ENCODE measurements at regions not wholly inside any gene's neighbourhood (a gene's known extent, or its start where the extent isn't known, plus 50 kb on each side); places are given as distances from the start of the nearest gene placed in this dataset.

DNA sequence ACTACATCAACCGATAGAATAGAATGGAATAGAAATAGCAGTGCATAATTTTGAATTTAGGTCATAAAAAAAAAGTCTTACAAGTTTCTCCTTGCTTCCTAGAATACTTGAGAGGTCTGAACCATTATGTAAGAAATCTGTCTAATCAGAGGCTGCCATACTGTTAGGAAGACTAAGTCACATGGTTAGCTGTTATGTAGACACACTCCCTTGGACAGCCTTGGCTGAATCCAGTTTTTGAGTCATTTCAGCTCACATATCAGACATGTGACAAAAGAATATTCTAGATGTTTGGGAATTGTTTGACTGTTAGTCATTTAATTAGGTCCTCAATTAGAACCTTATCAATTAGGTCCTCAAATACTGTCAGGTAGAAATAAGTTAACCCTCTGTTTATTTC lies 1601.4 kb downstream of the GRIK2 start:
- Histone ChIP-seq H3K4me3 (replicated peaks in 1 of 3; ENCODE audit: insufficient read depth in 1 of 3, low read depth in 1 of 3, low read length in 3 of 3) (no peak overlapping the region), H4K20me1 (replicated peaks; ENCODE audit: control insufficient read depth, extremely low read depth, insufficient read depth, low read length) (no peaks in the 10 kb centered on the region), H3K79me2 (ENCODE audit: control insufficient read depth, insufficient read depth, low read length) (no peaks in the 10 kb centered on the region), H3K9ac (replicated peaks; ENCODE audit: extremely low read depth, insufficient read depth, low read length) (no peak overlapping the region), H3K27me3 (ENCODE audit: control insufficient read depth in 2 of 2, insufficient read depth in 2 of 2, low read length in 2 of 2) (no peaks in the 10 kb centered on the region), H3K4me2 (ENCODE audit: insufficient read depth, low read length) (no peak overlapping the region), H3K9me3 (replicated peaks; ENCODE audit: control insufficient read depth, insufficient read depth, low read length) (peaks cover 2% of the 10 kb centered on the region), H2AFZ (ENCODE audit: low read depth, low read length) (no peak overlapping the region), H3K9me1 (replicated peaks; ENCODE audit: control insufficient read depth, extremely low read depth, insufficient read depth, low read length) (no peaks in the 10 kb centered on the region), H3K4me1 (ENCODE audit: control insufficient read depth, extremely low read depth, insufficient read depth, low read length) (no peaks in the 10 kb centered on the region), H3K27ac (ENCODE audit: insufficient read depth, low read depth, low read length) (no peak overlapping the region), H3K36me3 (ENCODE audit: control insufficient read depth in 2 of 2, extremely low read depth in 1 of 2, insufficient read depth in 2 of 2, low read length in 2 of 2) (no peaks in the 10 kb centered on the region)
- CTCF ChIA-PET = no interaction called here
- no peak for FAIRE-seq
- intact Hi-C loops (cut with micrococcal nuclease) = no loop called here
- no peak for DNase-seq (ENCODE audit: low read depth, low spot score)
- dilution Hi-C loops (cut with MboI; ENCODE audit: extremely low pct_ligation_motif_present, low sequenced_read_pairs) = no loop called here
- TF ChIP-seq FOS (IDR thresholded peaks at IDR 0.05; ENCODE audit: borderline replicate concordance, insufficient read depth, low read length) = no peak
- TF ChIP-seq GATA2 (IDR thresholded peaks at IDR 0.05; ENCODE audit: insufficient read depth, insufficient read length, low read depth, low read length) = no peak
- TF ChIP-seq MYC (IDR thresholded peaks at IDR 0.05; ENCODE audit: low read depth, low read length) = no peak
- no peak for TF ChIP-seq MAX (IDR thresholded peaks at IDR 0.05; ENCODE audit: insufficient read depth, insufficient read length)
- no peak for TF ChIP-seq JUN (IDR thresholded peaks at IDR 0.05; ENCODE audit: borderline replicate concordance, insufficient read depth, insufficient read length, low read depth)
- TF ChIP-seq POLR2AphosphoS5 (IDR thresholded peaks at IDR 0.05; ENCODE audit: insufficient read depth, low read depth, low read length) = no peak
- no peak for TF ChIP-seq EZH2 (IDR thresholded peaks at IDR 0.05; ENCODE audit: borderline replicate concordance, low read depth, low read length, severe bottlenecking)
- TF ChIP-seq POLR2A (IDR thresholded peaks at IDR 0.05; ENCODE audit: low read depth, low read length) = no peak
- TF ChIP-seq, protein P1, sequence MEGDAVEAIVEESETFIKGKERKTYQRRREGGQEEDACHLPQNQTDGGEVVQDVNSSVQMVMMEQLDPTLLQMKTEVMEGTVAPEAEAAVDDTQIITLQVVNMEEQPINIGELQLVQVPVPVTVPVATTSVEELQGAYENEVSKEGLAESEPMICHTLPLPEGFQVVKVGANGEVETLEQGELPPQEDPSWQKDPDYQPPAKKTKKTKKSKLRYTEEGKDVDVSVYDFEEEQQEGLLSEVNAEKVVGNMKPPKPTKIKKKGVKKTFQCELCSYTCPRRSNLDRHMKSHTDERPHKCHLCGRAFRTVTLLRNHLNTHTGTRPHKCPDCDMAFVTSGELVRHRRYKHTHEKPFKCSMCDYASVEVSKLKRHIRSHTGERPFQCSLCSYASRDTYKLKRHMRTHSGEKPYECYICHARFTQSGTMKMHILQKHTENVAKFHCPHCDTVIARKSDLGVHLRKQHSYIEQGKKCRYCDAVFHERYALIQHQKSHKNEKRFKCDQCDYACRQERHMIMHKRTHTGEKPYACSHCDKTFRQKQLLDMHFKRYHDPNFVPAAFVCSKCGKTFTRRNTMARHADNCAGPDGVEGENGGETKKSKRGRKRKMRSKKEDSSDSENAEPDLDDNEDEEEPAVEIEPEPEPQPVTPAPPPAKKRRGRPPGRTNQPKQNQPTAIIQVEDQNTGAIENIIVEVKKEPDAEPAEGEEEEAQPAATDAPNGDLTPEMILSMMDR (IDR thresholded peaks at IDR 0.05; ENCODE audit: extremely low read depth in 1 of 2, insufficient read depth in 1 of 2, low read depth in 1 of 2, low read length in 2 of 2) = no peak
- POLR2A ChIA-PET = no interaction called here
- no TSS peak for BruUV-seq (replicated peaks)

Data from endothelial cell of umbilical vein (primary cell).